H1 (cell line): ENCODE measurements at regions not wholly inside any gene's neighbourhood (a gene's known extent, or its start where the extent isn't known, plus 50 kb on each side); places are given as distances from the start of the nearest gene placed in this dataset.

ENCODE experiments used
- BACH1 ChIP-seq: IDR thresholded peaks from 2 replicates; pipeline ENCODE4 v1.6.1; 2012; ENCODE audit warnings: low read length, improper control_type of control experiment
- CBX8 ChIP-seq: fragments of 300-800, 300-1000 bp; sonication (generic); IDR thresholded peaks from 2 replicates; pipeline ENCODE4 v1.7.1; 2016; ENCODE audit warnings: low read depth, low read length, borderline replicate concordance
- CHD1 ChIP-seq: IDR thresholded peaks from 2 replicates; pipeline ENCODE4 v1.6.1; 2012; ENCODE audit warnings: low read depth, low read length, improper control_type of control experiment
- CTBP2 ChIP-seq: IDR thresholded peaks from 2 replicates; pipeline ENCODE4 v1.7.0; 2011; ENCODE audit warnings: borderline replicate concordance, mild to moderate bottlenecking, moderate library complexity, mixed read lengths, low read length; ENCODE audit not compliant: insufficient read depth, insufficient read length
- FOSL1 ChIP-seq: IDR thresholded peaks from 2 replicates; pipeline ENCODE4 v1.6.1; 2011; ENCODE audit warnings: mild to moderate bottlenecking, low read depth, low read length, moderate library complexity; ENCODE audit not compliant: insufficient read depth
- JUN ChIP-seq: IDR thresholded peaks from 2 replicates; pipeline ENCODE4 v1.6.1; 2011; ENCODE audit warnings: low read depth, mild to moderate bottlenecking, improper control_type of control experiment, low read length
- KDM5A ChIP-seq: fragments of 200-600 bp; IDR thresholded peaks from 2 replicates; pipeline ENCODE4 v1.7.1; 2012; ENCODE audit warnings: mild to moderate bottlenecking, low read length, inconsistent platforms, mixed read lengths
- POLR2AphosphoS5 ChIP-seq: IDR thresholded peaks from 2 replicates; pipeline ENCODE4 v1.6.1; 2011; ENCODE audit warnings: low read depth, low read length
- POU5F1 ChIP-seq: IDR thresholded peaks from 2 replicates; pipeline ENCODE4 v1.6.1; 2011; ENCODE audit warnings: low read depth, mild to moderate bottlenecking, low read length, moderate library complexity
- RXRA ChIP-seq: IDR thresholded peaks from 2 replicates; pipeline ENCODE4 v1.6.1; 2011; ENCODE audit warnings: low read depth, mild to moderate bottlenecking, low read length, moderate library complexity; ENCODE audit not compliant: insufficient read depth
- SAP30 ChIP-seq: fragments of 300-600 bp; sonication (generic); IDR thresholded peaks from 2 replicates; pipeline ENCODE4 v1.7.1; 2012; ENCODE audit warnings: low read length, moderate library complexity, mild to moderate bottlenecking, inconsistent platforms; ENCODE audit not compliant: insufficient read depth, insufficient replicate concordance
- SRF ChIP-seq: IDR thresholded peaks from 2 replicates; pipeline ENCODE4 v1.6.1; 2011; ENCODE audit warnings: mild to moderate bottlenecking, low read depth, low read length, moderate library complexity
- TF ChIP-seq, protein P1 (sequence below): fragments of 300-600 bp; sonication (generic); IDR thresholded peaks from 2 replicates; pipeline ENCODE4 v1.7.1; 2012; ENCODE audit warnings: low read length, moderate library complexity, mild to moderate bottlenecking, inconsistent platforms; ENCODE audit not compliant: insufficient replicate concordance

GRCh38 chr9:95801797-95802196 is 73.7 kb upstream of the ERCC6L2 start (continued):
- TF ChIP-seq, protein P1, sequence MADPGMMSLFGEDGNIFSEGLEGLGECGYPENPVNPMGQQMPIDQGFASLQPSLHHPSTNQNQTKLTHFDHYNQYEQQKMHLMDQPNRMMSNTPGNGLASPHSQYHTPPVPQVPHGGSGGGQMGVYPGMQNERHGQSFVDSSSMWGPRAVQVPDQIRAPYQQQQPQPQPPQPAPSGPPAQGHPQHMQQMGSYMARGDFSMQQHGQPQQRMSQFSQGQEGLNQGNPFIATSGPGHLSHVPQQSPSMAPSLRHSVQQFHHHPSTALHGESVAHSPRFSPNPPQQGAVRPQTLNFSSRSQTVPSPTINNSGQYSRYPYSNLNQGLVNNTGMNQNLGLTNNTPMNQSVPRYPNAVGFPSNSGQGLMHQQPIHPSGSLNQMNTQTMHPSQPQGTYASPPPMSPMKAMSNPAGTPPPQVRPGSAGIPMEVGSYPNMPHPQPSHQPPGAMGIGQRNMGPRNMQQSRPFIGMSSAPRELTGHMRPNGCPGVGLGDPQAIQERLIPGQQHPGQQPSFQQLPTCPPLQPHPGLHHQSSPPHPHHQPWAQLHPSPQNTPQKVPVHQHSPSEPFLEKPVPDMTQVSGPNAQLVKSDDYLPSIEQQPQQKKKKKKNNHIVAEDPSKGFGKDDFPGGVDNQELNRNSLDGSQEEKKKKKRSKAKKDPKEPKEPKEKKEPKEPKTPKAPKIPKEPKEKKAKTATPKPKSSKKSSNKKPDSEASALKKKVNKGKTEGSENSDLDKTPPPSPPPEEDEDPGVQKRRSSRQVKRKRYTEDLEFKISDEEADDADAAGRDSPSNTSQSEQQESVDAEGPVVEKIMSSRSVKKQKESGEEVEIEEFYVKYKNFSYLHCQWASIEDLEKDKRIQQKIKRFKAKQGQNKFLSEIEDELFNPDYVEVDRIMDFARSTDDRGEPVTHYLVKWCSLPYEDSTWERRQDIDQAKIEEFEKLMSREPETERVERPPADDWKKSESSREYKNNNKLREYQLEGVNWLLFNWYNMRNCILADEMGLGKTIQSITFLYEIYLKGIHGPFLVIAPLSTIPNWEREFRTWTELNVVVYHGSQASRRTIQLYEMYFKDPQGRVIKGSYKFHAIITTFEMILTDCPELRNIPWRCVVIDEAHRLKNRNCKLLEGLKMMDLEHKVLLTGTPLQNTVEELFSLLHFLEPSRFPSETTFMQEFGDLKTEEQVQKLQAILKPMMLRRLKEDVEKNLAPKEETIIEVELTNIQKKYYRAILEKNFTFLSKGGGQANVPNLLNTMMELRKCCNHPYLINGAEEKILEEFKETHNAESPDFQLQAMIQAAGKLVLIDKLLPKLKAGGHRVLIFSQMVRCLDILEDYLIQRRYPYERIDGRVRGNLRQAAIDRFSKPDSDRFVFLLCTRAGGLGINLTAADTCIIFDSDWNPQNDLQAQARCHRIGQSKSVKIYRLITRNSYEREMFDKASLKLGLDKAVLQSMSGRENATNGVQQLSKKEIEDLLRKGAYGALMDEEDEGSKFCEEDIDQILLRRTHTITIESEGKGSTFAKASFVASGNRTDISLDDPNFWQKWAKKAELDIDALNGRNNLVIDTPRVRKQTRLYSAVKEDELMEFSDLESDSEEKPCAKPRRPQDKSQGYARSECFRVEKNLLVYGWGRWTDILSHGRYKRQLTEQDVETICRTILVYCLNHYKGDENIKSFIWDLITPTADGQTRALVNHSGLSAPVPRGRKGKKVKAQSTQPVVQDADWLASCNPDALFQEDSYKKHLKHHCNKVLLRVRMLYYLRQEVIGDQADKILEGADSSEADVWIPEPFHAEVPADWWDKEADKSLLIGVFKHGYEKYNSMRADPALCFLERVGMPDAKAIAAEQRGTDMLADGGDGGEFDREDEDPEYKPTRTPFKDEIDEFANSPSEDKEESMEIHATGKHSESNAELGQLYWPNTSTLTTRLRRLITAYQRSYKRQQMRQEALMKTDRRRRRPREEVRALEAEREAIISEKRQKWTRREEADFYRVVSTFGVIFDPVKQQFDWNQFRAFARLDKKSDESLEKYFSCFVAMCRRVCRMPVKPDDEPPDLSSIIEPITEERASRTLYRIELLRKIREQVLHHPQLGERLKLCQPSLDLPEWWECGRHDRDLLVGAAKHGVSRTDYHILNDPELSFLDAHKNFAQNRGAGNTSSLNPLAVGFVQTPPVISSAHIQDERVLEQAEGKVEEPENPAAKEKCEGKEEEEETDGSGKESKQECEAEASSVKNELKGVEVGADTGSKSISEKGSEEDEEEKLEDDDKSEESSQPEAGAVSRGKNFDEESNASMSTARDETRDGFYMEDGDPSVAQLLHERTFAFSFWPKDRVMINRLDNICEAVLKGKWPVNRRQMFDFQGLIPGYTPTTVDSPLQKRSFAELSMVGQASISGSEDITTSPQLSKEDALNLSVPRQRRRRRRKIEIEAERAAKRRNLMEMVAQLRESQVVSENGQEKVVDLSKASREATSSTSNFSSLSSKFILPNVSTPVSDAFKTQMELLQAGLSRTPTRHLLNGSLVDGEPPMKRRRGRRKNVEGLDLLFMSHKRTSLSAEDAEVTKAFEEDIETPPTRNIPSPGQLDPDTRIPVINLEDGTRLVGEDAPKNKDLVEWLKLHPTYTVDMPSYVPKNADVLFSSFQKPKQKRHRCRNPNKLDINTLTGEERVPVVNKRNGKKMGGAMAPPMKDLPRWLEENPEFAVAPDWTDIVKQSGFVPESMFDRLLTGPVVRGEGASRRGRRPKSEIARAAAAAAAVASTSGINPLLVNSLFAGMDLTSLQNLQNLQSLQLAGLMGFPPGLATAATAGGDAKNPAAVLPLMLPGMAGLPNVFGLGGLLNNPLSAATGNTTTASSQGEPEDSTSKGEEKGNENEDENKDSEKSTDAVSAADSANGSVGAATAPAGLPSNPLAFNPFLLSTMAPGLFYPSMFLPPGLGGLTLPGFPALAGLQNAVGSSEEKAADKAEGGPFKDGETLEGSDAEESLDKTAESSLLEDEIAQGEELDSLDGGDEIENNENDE, result no peak
- no peak for TF ChIP-seq POU5F1
- TF ChIP-seq JUN, result no peak
- no peak for TF ChIP-seq CHD1
- no peak for TF ChIP-seq CBX8
- TF ChIP-seq CTBP2, result no peak
- TF ChIP-seq KDM5A, result no peak
- no peak for TF ChIP-seq RXRA
- no peak for TF ChIP-seq POLR2AphosphoS5
- TF ChIP-seq FOSL1, result no peak
- no peak for TF ChIP-seq SAP30
- TF ChIP-seq BACH1, result no peak
- no peak for TF ChIP-seq SRF
